SK-N-MC (cell line): ENCODE measurements at regions not wholly inside any gene's neighbourhood (a gene's known extent, or its start where the extent isn't known, plus 50 kb on each side); places are given as distances from the start of the nearest gene placed in this dataset.

Experiments used
- DNase-seq: peaks from one replicate; pipeline ENCODE4 v3.0.0-alpha.2; 2011; ENCODE audit warnings: low read depth, low spot score
- H3K27ac ChIP-seq: fragments of 200-600 bp; sonication (generic); 2 replicates; pipeline ENCODE4 v1.5.1; 2016; ENCODE audit warnings: mixed run types
- H3K36me3 ChIP-seq: fragments of 200-600 bp; sonication (generic); 2 replicates; pipeline ENCODE4 v1.6.1; 2017; ENCODE audit warnings: antibody characterized with exemption, low read length, mixed read lengths; ENCODE audit not compliant: insufficient read depth
- H3K4me3 ChIP-seq: fragments of 200-600 bp; sonication (generic); 2 replicates; pipeline ENCODE4 v1.5.1; 2016
- H3K9ac ChIP-seq: fragments of 200-600 bp; sonication (generic); 2 replicates; pipeline ENCODE4 v1.8.0; 2017; ENCODE audit warnings: mixed run types, mixed read lengths; ENCODE audit not compliant: insufficient read length
- H3K9me3 ChIP-seq: fragments of 200-600 bp; sonication (generic); 2 replicates; pipeline ENCODE4 v1.6.1; 2017; ENCODE audit warnings: low read depth, mild to moderate bottlenecking, antibody characterized with exemption, low read length, moderate library complexity, mixed read lengths
- EZH2 ChIP-seq: fragments of 200-600 bp; sonication (generic); IDR thresholded peaks from one replicate; pipeline ENCODE4 v1.6.1; 2017; ENCODE audit warnings: antibody characterized with exemption
- FOXP2 ChIP-seq: optimal IDR thresholded peaks from 2 replicates; pipeline ENCODE3; 2011; ENCODE audit warnings: mild to moderate bottlenecking, moderate library complexity; ENCODE audit not compliant: insufficient read depth; ENCODE audit errors: extremely low read length, control extremely low read depth
- POLR2AphosphoS5 ChIP-seq: IDR thresholded peaks from 2 replicates; pipeline ENCODE4 v1.6.1; 2012; ENCODE audit warnings: mild to moderate bottlenecking, low read depth, low read length, borderline replicate concordance

GRCh38 chr9:26524267-26524666, 368.3 kb downstream of the CAAP1 start:
- H3K27ac ChIP-seq: no peak overlapping the region
- H3K9ac ChIP-seq: no peak overlapping the region
- no peaks in the 10 kb centered on the region for H3K36me3 ChIP-seq
- DNase-seq: no peak
- no peaks in the 10 kb centered on the region for H3K9me3 ChIP-seq
- H3K4me3 ChIP-seq: no peak overlapping the region
- no peak for TF ChIP-seq FOXP2
- no peak for TF ChIP-seq EZH2
- no peak for TF ChIP-seq POLR2AphosphoS5

- no peak overlapping the region for H3K9ac ChIP-seq
These were observed 369.0 kb downstream of the CAAP1 start for GRCh38 chr9:26523577-26523976.

DNA sequence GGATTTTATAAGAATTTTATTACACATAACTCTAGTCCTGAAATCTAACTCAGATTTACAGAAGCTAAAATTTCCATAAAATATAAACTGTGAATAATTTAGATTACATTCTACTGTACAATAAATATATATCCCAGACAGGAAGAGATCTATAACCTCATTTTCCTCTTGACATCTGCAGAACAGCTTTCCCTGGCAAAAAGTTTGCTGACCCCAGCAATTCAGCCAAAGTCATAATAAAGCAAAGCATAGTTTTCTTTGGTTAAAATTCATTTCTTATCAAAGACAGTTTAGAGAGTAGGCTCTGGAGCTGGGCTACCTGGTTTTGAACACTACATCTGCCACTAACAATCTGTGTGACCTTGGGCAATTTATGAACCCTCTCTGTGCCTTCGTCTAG, 372.5 kb downstream of the CAAP1 start:
- DNase-seq: no peak
- Histone ChIP-seq H3K9me3 (no peaks in the 10 kb centered on the region), H3K27ac (no peak overlapping the region), H3K4me3 (no peak overlapping the region), H3K9ac (no peak overlapping the region), H3K36me3 (no peaks in the 10 kb centered on the region)
- no peak; the same call in 1 of the 2 replicates for TF ChIP-seq POLR2AphosphoS5
- no peak for TF ChIP-seq FOXP2
- TF ChIP-seq EZH2: no peak

More at GRCh38 chr9:26523577-26523976, 369.0 kb downstream of the CAAP1 start:
- H3K36me3 ChIP-seq: no peaks in the 10 kb centered on the region
- no peaks in the 10 kb centered on the region for H3K9me3 ChIP-seq
- no peak overlapping the region for H3K27ac ChIP-seq
- TF ChIP-seq EZH2: no peak
- no peak for DNase-seq
- no peak overlapping the region for H3K4me3 ChIP-seq

- DNase-seq: no peak
- no peak for TF ChIP-seq EZH2
- no peak for TF ChIP-seq FOXP2
- no peak for TF ChIP-seq POLR2AphosphoS5
- Histone ChIP-seq H3K4me3 (no peak overlapping the region), H3K27ac (no peak overlapping the region), H3K9ac (no peak overlapping the region), H3K9me3 (no peaks in the 10 kb centered on the region), H3K36me3 (no peaks in the 10 kb centered on the region)
These were observed 375.7 kb downstream of the CAAP1 start for GRCh38 chr9:26516773-26517343.

DNA sequence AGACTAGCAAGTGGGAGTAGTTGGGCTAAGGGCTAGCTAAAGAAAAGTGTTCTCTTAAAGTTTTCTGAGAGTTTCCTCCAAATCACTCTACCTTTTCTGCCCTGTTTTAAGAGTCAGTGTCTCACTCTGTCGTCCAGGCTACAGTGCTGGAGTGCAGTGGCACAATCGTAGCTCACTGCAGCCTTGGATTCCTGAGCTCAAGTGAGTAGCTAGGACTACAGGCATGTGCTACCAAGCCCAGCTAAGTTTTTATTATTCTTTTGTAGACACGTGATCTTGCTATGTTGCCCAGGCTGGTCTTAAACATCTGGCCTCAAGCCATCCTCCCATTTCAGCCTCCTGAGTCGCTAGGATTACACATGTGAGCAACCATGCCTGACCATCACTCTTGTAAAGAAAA, 378.9 kb downstream of the CAAP1 start:
- Histone ChIP-seq H3K27ac (no peak overlapping the region), H3K36me3 (no peaks in the 10 kb centered on the region), H3K9ac (no peak overlapping the region), H3K4me3 (no peak overlapping the region), H3K9me3 (no peaks in the 10 kb centered on the region)
- TF ChIP-seq POLR2AphosphoS5 (no peak), EZH2 (no peak), FOXP2 (no peak)
- no peak for DNase-seq

DNA sequence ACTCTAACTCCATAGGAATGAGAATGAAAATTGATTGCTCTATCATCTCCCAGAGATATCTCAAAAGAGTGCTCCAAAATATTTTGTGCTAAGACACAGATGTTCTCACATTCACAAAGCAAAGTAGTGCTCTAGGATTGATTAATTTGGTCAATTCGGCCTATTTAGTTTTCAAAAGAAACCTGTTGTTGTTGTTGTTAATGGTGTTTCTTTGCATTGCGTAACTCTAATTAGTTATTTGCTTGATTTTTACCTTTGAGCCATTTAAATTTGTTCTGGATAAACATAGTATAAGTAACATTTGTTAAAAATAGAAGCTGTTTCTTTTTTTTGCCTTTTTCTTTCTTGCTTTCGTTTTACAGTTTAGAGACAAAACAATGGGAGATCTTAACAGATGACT, 382.5 kb downstream of the CAAP1 start:
- H3K27ac ChIP-seq: no peak overlapping the region
- no peaks in the 10 kb centered on the region for H3K9me3 ChIP-seq
- H3K4me3 ChIP-seq: no peak overlapping the region
- DNase-seq: no peak
- H3K36me3 ChIP-seq: no peaks in the 10 kb centered on the region
- no peak overlapping the region for H3K9ac ChIP-seq
- TF ChIP-seq EZH2: no peak
- no peak for TF ChIP-seq FOXP2
- no peak for TF ChIP-seq POLR2AphosphoS5

DNA sequence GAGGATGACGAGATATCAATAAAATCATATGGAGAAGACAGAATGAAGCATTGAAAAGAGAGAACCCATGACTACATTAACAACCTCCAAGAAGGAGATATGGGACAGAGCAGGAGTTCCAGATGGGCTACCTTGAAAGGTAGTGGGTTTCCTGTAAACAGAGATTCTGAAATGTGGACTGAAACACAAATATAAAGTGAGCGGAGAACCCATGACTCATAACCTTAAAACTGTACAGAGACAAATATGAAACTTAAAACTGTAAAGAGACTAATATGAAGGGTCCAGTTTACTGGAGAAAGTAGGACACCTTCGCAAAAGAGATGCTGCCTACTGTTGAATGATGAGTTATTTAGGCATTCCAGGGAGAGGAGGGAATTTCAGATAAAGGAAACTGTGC, 383.7 kb downstream of the CAAP1 start:
- H3K9me3 ChIP-seq: no peaks in the 10 kb centered on the region
- H3K27ac ChIP-seq: no peak overlapping the region
- no peaks in the 10 kb centered on the region for H3K36me3 ChIP-seq
- TF ChIP-seq POLR2AphosphoS5 (no peak), FOXP2 (no peak)
- no peak for DNase-seq
- no peak overlapping the region for H3K9ac ChIP-seq
- H3K4me3 ChIP-seq: no peak overlapping the region

GRCh38 chr9:26504057-26504456, 388.5 kb downstream of the CAAP1 start:
- no peak for TF ChIP-seq FOXP2
- no peak for TF ChIP-seq POLR2AphosphoS5
- no peak for TF ChIP-seq EZH2
- Histone ChIP-seq H3K27ac (no peak overlapping the region), H3K36me3 (no peaks in the 10 kb centered on the region), H3K4me3 (no peak overlapping the region), H3K9ac (no peak overlapping the region), H3K9me3 (no peaks in the 10 kb centered on the region)
- no peak for DNase-seq

DNA sequence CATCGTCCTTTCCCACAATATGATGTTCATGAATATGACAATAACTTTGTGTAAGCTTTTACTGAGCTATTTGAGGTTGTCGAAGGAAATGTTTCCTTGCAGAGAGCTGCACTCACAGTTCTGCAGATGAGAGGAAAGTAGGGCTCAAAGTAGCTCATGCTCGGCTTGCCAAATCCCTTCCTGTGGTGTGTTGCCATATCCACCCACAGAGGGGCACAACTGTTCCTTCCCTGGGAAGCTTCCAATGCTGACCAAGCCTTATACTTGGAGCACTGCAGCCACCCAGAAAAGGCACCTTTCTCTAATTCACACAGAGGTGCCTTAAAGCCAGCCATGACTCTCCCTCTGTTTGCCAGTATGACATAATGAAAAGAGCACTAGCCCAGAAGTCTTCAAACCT, 390.3 kb downstream of the CAAP1 start:
- DNase-seq: no peak
- Histone ChIP-seq H3K27ac (no peak overlapping the region), H3K4me3 (no peak overlapping the region), H3K9me3 (no peaks in the 10 kb centered on the region), H3K36me3 (no peaks in the 10 kb centered on the region), H3K9ac (no peak overlapping the region)
- TF ChIP-seq FOXP2 (no peak), POLR2AphosphoS5 (no peak), EZH2 (no peak)
